ENCODE measurements at regions not wholly inside any gene's neighbourhood (a gene's known extent, or its start where the extent isn't known, plus 50 kb on each side); places are given as distances from the start of the nearest gene placed in this dataset.

GRCh38 chr4:155488691-155489090, 111.9 kb upstream of the MAP9 start:
- TF ChIP-seq, protein P1, sequence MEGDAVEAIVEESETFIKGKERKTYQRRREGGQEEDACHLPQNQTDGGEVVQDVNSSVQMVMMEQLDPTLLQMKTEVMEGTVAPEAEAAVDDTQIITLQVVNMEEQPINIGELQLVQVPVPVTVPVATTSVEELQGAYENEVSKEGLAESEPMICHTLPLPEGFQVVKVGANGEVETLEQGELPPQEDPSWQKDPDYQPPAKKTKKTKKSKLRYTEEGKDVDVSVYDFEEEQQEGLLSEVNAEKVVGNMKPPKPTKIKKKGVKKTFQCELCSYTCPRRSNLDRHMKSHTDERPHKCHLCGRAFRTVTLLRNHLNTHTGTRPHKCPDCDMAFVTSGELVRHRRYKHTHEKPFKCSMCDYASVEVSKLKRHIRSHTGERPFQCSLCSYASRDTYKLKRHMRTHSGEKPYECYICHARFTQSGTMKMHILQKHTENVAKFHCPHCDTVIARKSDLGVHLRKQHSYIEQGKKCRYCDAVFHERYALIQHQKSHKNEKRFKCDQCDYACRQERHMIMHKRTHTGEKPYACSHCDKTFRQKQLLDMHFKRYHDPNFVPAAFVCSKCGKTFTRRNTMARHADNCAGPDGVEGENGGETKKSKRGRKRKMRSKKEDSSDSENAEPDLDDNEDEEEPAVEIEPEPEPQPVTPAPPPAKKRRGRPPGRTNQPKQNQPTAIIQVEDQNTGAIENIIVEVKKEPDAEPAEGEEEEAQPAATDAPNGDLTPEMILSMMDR (IDR thresholded peaks at IDR 0.05), result no peak
- TF ChIP-seq POLR2A (IDR thresholded peaks at IDR 0.05), result no peak
- no peak overlapping the region for H3K27ac ChIP-seq
- no peaks in the 10 kb centered on the region for H3K4me1 ChIP-seq
- H3K9me3 ChIP-seq, result no peaks in the 10 kb centered on the region
- H3K27me3 ChIP-seq, result no peaks in the 10 kb centered on the region
- no peak overlapping the region for H3K4me3 ChIP-seq
- 75 to 83% methylated on average over 2 of the region's 2 CpGs for WGBS, 2 donors
- intact Hi-C loops (cut with DNase I; ENCODE audit: low total_unique reads), result no loop called here
- no peak for DNase-seq
- no peaks in the 10 kb centered on the region for H3K36me3 ChIP-seq (ENCODE audit: low read depth, missing control alignments)

- TF ChIP-seq, protein P1 (IDR thresholded peaks at IDR 0.05), result no peak
- TF ChIP-seq POLR2A (IDR thresholded peaks at IDR 0.05), result no peak
- intact Hi-C loops (cut with DNase I; ENCODE audit: low total_unique reads), result no loop called here
- Histone ChIP-seq H3K27me3 (no peaks in the 10 kb centered on the region), H3K36me3 (ENCODE audit: low read depth, missing control alignments) (no peaks in the 10 kb centered on the region), H3K27ac (no peak overlapping the region), H3K4me3 (no peak overlapping the region), H3K4me1 (no peaks in the 10 kb centered on the region), H3K9me3 (no peaks in the 10 kb centered on the region)
- DNase-seq, result no peak
Observed at GRCh38 chr4:155487210-155487609, 110.4 kb upstream of the MAP9 start.

GRCh38 chr4:155481150-155481549, 104.4 kb upstream of the MAP9 start:
- Histone ChIP-seq H3K36me3 (ENCODE audit: low read depth, missing control alignments) (no peaks in the 10 kb centered on the region), H3K4me1 (no peaks in the 10 kb centered on the region), H3K4me3 (no peak overlapping the region), H3K9me3 (no peaks in the 10 kb centered on the region), H3K27me3 (no peaks in the 10 kb centered on the region), H3K27ac (no peak overlapping the region)
- no peak for TF ChIP-seq POLR2A (IDR thresholded peaks at IDR 0.05)
- intact Hi-C loops (cut with DNase I; ENCODE audit: low total_unique reads), result no loop called here
- DNase-seq, result no peak
- 97 to 98% methylated on average over 4 of the region's 4 CpGs for WGBS, 2 donors

DNA sequence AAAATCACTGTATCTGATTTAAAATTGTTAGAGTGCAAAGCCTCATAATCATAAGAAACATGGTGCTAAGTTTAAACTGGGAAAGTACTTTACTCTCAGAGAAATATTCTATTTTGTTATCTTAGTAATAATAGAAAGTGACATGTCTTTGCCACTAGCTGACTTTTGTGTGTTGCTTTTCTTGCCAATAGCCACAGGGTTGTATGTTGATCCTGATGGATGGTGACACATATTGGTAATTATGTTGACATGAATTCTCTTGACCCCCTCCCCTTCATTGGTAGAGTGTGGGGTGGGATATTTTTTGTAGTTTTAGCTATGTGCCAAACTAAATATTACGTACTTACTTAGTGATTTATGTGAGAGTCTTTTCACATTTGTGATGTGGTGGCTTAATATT, 103.1 kb upstream of the MAP9 start:
- no peaks in the 10 kb centered on the region for H3K9me3 ChIP-seq
- H3K27ac ChIP-seq, result no peak overlapping the region
- no peaks in the 10 kb centered on the region for H3K4me1 ChIP-seq
- WGBS, 2 donors, result 83 to 97% methylated on average over 1 of the region's 1 CpG
- H3K36me3 ChIP-seq (ENCODE audit: low read depth, missing control alignments), result no peaks in the 10 kb centered on the region
- TF ChIP-seq, protein P1 (IDR thresholded peaks at IDR 0.05), result no peak
- no peak for TF ChIP-seq POLR2A (IDR thresholded peaks at IDR 0.05)
- intact Hi-C loops (cut with DNase I; ENCODE audit: low total_unique reads), result no loop called here
- DNase-seq, result no peak
- no peak overlapping the region for H3K4me3 ChIP-seq
- H3K27me3 ChIP-seq, result no peaks in the 10 kb centered on the region

- no peaks in the 10 kb centered on the region for H3K36me3 ChIP-seq (ENCODE audit: low read depth, missing control alignments)
- DNase-seq, result no peak
- H3K27me3 ChIP-seq, result no peaks in the 10 kb centered on the region
- H3K4me3 ChIP-seq, result no peak overlapping the region
- intact Hi-C loops (cut with DNase I; ENCODE audit: low total_unique reads), result no loop called here
- H3K9me3 ChIP-seq, result no peaks in the 10 kb centered on the region
- H3K4me1 ChIP-seq, result no peaks in the 10 kb centered on the region
- WGBS, 2 donors, result 85 to 86% methylated on average over 3 of the region's 3 CpGs
- no peak overlapping the region for H3K27ac ChIP-seq
- no peak for TF ChIP-seq POLR2A (IDR thresholded peaks at IDR 0.05)
- TF ChIP-seq, protein P1 (IDR thresholded peaks at IDR 0.05), result no peak
Observed at GRCh38 chr4:155478336-155478835, 101.6 kb upstream of the MAP9 start.
